ENCODE measurements at regions not wholly inside any gene's neighbourhood (a gene's known extent, or its start where the extent isn't known, plus 50 kb on each side); places are given as distances from the start of the nearest gene placed in this dataset.

DNA sequence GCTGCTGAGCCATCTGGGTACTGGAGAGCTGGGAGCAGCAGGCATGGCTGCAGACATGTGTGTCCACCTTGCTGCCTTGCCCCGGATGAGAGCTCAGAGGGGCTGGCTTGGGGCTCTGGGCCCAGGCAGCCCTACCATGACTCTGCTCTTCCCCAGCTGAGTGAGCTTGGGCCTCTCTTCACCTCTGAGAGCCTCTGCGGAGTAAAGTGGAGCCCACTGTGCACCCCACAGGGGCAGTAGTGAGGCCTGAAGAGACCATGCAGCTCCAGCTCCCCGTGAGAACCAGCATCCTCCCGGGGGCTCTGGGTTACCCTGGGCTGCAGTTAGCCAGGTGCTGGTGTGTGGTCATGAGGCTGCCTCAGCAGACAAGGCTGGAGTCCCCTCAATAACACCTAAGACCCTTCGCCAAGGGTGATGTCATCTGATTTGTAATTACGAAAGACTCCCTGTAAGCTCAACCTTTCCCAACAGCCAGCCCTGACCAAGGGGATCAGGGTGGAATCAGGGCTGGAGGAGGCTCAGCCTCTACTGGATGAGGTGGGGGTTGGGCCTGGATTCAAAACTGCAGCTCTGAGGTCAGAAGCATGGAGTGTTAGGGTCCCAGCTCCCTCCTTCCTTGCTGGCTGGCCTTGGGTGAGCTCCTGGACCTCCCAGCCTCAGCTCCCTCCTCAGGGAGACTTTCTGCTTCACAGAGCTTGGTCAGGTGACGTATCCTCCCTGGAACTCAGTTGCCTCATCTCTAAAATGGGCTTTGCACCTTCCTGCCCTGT lies 308.0 kb downstream of the MATN1 start:
- TF ChIP-seq CTCF (conservative IDR thresholded peaks at IDR 0.05; ENCODE audit: low read depth), result no peak
- ChIA-PET POLR2A (ENCODE audit: low non-redundant PET) (no interaction called here), CTCF (interaction anchor here (0.6 to 1.6 kb wide), 3 partner anchors 35 to 367 kb away, joined by 3 to 5 read pairs (median 4); no protein-coding TSS in a partner anchor)
- DNase-seq (ENCODE audit: low spot score), result no peak
- no peak overlapping the region for H3K27ac ChIP-seq

- no peak overlapping the region for H3K27ac ChIP-seq
- DNase-seq (ENCODE audit: low spot score), result no peak
- POLR2A ChIA-PET (ENCODE audit: low non-redundant PET), result no interaction called here
- CTCF ChIA-PET, result no interaction called here
- no peak for TF ChIP-seq CTCF (conservative IDR thresholded peaks at IDR 0.05; ENCODE audit: low read depth)
These were observed 308.6 kb downstream of the MATN1 start for GRCh38 chr1:30414851-30415165.

GRCh38 chr1:30414086-30414850 lies 309.1 kb downstream of the MATN1 start:
- no peak for DNase-seq (ENCODE audit: low spot score)
- ChIA-PET CTCF (no interaction called here), POLR2A (ENCODE audit: low non-redundant PET) (no interaction called here)
- TF ChIP-seq CTCF (conservative IDR thresholded peaks at IDR 0.05; ENCODE audit: low read depth), result no peak
- no peak overlapping the region for H3K27ac ChIP-seq

DNA sequence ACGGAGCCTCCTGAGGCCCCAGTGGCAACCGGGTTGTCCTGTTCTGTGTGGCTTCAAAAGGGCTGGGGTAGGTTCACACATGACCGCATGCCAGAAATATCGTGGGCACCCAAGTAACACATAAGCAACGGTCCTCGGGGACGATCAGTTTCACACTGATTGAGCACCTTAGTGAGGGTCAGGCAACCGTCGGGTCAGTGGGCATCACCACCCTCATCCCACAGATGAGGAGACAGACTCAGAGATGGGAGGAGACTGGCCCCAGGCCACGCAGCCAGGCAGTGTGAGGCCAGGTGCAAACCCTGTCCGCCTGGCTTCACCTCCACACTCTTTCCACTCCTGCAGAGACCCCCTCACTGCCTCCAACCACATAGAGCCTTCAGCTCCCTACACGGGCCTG lies 309.8 kb downstream of the MATN1 start:
- DNase-seq (ENCODE audit: low spot score), result no peak
- H3K27ac ChIP-seq, result no peak overlapping the region
- POLR2A ChIA-PET (ENCODE audit: low non-redundant PET), result no interaction called here
- TF ChIP-seq CTCF (conservative IDR thresholded peaks at IDR 0.05; ENCODE audit: low read depth), result no peak
- CTCF ChIA-PET, result interaction anchor here (0.7 kb wide), 1 partner anchor 146 kb away, joined by 3 read pairs; no protein-coding TSS in a partner anchor

GRCh38 chr1:30413111-30413440 lies 310.3 kb downstream of the MATN1 start:
- TF ChIP-seq CTCF (conservative IDR thresholded peaks at IDR 0.05; ENCODE audit: low read depth), result no peak
- ChIA-PET POLR2A (ENCODE audit: low non-redundant PET) (no interaction called here), CTCF (interaction anchor here (0.7 kb wide), 1 partner anchor 145 kb away, joined by 3 read pairs; no protein-coding TSS in a partner anchor)
- no peak for DNase-seq (ENCODE audit: low spot score)
- H3K27ac ChIP-seq, result no peak overlapping the region

- POLR2A ChIA-PET (ENCODE audit: low non-redundant PET), result no interaction called here
- no peak for DNase-seq (ENCODE audit: low spot score)
These were observed 310.9 kb downstream of the MATN1 start for GRCh38 chr1:30412241-30413110.

More at GRCh38 chr1:30412241-30413110, 310.9 kb downstream of the MATN1 start:
- no peak for TF ChIP-seq CTCF (conservative IDR thresholded peaks at IDR 0.05; ENCODE audit: low read depth)
- CTCF ChIA-PET, result interaction anchor here (0.7 to 0.9 kb wide), 2 partner anchors 9 to 145 kb away, joined by 3 to 4 read pairs; no protein-coding TSS in a partner anchor
- no peak overlapping the region for H3K27ac ChIP-seq

All from RWPE1 (cell line).